ENCODE measurements at regions not wholly inside any gene's neighbourhood (a gene's known extent, or its start where the extent isn't known, plus 50 kb on each side); places are given as distances from the start of the nearest gene placed in this dataset.

DNA sequence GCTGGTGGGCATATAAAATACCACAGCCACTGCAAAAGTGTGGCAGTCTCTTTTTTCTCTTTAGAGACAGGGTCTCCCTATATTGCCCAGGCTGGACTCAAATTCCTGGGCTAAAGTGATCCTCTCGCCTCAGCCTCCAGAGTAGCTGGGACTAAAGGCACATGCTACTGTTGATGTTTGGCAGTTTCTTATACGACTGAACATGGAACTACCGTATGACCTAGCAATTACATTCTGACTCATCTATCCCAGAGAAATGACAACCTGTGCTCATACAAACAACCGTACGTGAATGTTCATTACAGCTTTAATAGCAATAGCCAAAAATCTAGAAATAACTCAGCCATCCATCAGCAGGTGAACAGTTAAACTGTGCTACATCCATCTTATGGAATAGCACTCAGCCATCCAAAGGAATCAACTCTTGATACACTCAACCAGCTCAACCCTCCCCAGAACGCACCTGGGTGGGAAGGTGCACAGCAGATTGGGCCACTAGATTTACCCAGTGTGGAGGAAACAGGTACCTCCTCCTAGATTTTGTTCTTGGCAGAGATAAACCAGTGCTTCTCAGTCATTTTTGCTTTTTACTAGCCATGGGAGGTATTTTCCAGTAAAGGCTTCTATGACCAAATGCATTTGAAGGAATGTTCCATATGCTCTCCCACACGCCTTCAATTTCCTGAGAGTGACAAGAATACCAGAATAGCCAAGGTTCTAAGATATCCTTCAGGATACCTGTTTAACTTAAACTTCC is 130.5 kb downstream of the MED15 start:
- no peak for DNase-seq (ENCODE audit: low spot score)

DNA sequence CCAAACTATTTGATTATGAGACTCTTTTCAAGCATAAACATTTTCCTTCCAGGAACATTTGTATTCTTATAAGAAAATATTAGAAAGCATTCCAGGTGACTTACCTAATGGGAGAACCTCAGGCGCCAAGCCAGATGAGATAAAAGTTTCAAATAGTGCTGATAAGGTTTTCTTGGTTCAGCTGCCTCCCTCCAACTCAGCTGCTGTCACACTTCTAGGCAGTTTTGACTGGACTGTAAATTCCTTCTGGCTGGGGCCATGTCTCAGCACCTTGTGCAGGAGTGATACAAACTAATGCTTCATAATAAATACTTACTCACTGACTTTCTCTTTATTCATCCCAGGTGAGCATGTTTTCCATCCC is 131.1 kb downstream of the MED15 start:
- no peak for DNase-seq (ENCODE audit: low spot score)

DNA sequence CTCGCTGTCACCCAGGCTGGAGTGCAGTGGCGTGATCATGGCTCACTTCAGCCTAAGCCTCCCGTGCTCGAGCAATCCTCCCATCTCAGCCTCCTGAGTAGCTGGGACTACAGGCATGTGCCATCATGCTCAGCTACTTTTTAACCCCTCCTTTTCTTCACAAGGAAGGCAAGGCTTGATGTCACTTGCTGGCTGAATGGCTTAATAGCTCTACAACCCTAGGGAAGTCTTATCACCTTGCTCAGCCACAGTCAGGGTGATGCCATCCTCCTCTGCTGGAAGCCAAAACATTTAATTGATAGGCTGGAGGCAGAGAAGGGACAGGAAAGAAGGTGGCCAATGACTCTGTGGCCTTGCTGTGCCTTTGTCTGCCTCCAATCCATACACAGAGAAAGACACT is 131.9 kb downstream of the MED15 start:
- DNase-seq (ENCODE audit: low spot score): no peak

DNA sequence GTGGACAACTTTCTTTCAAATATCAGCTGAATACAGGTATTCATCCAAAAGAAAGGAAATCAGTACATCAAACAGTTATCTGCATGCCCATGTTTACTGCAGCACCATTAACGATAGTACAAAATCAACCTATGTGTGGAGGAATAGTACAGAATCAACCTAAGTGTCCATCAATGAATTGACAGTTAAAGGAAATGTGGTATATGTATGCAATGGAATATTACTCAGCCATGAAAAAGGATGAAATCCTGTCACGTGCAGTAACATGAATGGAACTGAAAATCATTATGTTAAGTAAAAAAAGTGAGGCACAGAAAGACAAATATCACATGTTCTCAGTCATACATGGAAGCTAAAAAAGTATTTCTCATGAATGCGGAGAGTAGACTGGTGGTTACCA is 132.3 kb downstream of the MED15 start:
- no peak for DNase-seq (ENCODE audit: low spot score)

DNA sequence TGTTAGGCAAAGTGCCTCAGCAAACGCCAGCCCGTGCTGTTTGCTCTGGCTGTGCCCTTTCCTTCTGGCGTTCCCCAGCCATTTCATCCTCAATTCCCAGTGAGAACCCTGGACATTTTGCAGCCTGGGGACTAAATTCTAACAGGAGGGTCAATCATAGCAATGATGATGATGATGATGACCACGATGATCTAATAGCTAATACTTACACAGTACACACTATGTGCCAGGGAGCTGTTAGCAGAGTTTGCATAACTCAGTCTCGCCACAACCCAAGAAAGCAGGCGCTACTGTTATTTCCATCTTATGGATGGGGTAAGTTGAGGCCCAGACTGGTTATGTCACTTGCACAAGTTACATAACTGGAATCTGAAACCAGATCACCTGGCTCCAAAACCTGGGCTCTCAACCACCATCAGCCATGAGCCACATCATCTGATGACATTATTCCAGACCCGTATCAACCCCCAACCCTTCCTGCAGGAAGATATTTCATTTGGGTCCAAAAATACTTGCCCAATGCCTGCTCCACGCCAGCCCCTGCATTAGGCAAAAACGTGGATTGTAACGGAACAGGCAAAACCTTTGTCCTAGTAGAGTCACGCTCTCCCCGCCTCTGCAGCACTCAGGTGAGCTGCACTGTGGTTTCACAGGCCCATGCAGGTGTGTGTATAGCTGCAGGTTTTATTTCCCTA is 132.6 kb upstream of the SERPIND1 start:
- DNase-seq (ENCODE audit: low spot score): no peak

DNA sequence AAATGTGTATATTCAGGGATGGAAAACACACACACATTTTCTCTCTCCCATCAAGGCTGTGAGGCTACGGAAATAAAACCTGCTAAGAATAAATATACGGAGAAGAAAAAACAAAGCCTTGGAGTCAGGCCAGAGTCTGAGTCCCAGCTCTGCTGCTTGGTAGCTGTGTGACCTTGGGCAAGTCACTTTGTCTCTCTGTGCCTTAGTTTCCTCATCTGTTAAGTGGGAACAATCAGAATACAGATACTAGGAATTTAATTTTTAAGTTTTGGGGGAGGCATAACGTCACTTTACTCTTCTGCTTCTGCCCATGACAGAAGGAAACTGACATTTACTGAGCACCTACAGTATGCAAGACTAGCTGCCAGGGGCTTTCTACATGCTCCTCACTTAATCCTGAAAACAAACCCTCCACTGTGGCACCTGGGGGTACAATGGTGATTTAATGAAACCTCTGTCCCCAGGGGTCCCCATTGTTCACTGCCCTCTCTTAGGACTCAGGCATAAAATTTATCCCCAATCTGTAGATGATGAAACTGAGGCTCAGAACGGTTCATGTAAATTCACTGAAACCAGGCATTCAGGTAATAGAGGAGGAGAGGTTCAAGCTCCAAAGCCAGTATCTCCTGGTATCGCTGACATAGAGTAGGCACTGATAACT is 131.9 kb upstream of the SERPIND1 start:
- DNase-seq (ENCODE audit: low spot score): no peak

DNA sequence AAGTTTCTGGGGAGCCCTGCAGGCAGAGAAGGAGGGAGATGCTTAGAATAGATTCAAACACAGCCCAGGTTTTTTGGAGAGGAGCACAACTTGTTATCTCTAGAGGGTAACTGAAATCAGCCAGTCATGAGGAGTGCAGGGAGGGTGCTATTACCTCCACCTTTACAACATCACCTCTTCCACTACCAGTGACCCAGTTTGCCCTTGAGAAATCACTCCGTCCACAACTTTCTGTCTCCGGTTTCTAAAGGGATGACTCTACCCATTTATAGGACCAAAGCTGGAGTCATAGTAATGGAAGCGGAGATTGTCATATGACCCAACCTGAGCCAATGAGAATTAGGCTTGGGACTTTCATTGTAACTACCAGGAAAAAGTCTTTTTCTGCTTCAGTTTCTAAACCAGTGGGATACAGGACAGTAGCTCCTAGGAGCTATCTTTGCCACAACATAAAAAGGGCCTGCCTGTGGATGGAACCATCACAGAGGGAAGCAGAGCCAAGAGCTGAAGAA is 131.2 kb upstream of the SERPIND1 start:
- DNase-seq (ENCODE audit: low spot score): no peak

DNA sequence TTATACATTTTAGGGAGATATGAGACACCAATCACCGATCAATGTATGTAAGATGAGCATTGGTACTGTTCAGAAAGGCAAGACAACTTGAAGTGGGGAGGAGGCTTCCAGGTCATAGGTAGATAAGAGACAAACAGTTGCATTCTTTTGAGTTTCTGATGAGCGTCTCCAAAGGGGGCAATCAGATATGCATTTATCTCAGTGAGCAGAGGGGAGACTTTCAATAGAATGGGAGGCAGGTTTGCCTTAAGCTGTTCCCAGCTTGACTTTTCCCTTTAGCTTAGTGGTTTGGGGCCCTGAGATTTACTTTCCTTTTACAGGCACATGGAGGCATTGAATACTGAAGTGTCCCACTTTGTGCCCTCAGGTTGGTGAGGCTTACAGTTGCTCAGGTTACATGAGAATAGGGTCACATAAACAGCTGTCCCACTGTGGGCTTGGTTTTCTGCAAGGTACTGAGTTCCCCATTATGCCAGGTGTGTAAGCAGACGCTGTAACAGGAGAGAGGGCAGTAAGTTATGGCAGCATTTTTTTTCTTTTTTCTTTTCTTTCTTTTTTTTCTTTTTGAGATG is 129.8 kb upstream of the SERPIND1 start:
- no peak for DNase-seq (ENCODE audit: low spot score)

DNA sequence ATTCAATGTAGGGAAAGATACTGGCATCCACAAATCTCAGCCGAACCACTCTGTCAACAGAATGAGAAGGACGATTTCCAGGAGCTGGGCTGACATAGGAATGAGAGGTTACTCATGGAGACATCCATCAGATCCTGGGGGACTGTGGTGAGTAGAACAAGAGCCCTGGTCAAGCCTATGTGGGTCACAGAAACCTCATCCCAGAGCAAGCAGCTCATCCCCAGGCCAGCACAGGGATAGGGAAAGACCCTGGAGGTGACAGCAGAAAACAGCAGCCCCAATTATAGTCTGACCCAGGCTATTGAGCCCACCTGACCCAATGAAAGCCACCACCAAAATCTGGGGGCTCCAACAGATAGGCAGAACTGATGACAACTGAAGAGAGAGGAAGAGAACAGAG is 128.0 kb upstream of the SERPIND1 start:
- DNase-seq (ENCODE audit: low spot score): no peak

DNA sequence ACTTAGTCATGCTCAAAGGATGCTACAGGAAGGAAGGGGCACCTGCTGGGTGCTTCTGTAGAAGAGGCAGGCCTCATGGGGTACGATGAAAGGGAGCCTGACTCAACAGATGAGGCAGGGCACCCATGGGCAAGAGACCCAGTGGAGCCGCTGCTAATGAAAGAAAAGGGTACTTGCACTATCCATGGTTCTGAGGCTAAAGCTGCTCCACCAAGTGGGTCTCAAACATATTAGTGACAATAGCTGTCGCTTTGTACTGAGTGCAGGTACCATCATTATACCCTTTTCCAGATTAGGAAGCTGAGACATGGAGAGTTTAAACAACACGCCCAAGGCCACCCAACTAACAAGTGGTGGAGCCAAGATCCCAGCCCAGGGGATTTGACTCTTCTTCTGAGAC is 127.5 kb upstream of the SERPIND1 start:
- DNase-seq (ENCODE audit: low spot score): no peak

DNA sequence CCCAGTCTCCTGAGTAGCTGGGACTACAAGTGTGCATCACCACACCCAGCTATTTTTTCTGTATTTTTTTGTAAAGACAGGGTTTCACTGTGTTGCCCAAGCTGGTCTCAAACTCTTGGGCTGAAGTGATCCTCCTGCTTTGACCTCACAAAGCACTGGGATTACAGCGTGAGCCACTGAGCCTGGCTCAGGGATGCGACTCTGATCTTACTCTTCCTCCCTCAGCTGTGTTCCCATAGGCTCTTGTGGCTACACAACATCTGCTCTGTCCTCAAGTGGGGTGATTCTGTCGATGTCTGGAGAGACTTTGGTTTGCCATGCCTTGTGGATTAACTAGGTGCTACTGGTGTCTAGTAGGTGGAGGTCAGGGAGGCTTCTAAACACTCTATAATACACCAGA is 127.0 kb upstream of the SERPIND1 start:
- no peak for DNase-seq (ENCODE audit: low spot score)

DNA sequence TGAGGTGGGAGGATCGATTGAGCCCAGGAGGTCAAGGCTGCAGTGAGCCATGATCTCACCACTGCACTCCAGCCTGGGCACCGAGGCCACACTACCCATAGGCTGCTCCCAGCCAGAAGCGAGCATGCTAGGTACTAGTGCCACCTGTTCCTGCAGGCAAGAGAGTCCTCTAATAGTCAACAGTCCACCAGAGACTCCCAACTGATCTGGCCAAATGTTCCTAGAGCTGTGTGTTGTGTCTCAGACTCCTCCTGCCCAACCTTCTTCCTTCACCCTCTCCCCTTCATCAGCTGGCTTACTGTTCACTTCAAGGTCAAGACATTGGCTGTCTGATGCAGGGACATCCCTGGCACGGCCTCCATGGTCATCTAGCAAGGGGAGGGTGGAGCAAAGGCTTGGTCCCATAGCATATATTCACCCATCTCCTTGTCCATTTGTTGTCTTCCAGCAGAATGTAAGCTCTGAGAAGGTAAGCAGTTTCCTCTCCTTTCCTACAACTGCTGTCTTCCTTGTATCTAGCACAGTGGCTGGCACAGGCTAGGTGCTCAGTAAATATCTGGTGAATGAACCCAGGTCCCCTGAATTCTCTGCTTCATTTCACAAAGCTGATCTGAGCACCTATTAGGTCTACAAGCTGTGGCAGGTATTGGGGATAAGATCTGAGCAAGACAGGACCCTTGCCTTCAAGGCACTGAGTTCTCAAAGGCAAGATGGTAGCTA is 126.2 kb upstream of the SERPIND1 start:
- DNase-seq (ENCODE audit: low spot score): no peak

DNA sequence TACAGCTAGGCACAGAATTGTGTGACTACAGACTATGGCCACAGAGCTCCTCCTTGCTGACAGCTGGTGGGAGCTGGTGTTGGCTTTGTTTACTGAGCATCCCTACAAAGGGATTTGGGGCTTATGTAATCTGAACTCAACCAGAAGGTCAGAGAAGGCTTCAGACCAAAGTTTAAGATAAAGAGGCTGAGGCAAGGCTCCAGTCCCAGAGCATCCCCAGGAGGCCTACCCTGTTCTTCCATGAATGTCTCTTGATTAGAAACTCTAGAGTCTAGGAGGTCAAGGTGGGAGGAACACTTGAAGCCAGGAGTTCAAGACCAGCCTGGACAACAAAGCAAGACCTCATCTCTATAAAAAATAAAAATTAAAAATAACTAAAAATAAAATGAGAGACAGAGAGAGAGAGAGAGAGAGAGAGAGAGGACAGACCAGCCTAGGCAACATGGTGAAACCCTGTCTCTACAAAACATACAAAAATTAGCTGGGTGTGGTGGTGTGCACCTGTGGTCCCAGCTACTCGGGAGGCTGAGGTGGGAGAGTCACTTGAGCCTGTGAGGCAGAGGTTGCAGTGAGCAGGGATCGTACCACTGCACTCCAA is 125.5 kb upstream of the SERPIND1 start:
- no peak for DNase-seq (ENCODE audit: low spot score)

DNA sequence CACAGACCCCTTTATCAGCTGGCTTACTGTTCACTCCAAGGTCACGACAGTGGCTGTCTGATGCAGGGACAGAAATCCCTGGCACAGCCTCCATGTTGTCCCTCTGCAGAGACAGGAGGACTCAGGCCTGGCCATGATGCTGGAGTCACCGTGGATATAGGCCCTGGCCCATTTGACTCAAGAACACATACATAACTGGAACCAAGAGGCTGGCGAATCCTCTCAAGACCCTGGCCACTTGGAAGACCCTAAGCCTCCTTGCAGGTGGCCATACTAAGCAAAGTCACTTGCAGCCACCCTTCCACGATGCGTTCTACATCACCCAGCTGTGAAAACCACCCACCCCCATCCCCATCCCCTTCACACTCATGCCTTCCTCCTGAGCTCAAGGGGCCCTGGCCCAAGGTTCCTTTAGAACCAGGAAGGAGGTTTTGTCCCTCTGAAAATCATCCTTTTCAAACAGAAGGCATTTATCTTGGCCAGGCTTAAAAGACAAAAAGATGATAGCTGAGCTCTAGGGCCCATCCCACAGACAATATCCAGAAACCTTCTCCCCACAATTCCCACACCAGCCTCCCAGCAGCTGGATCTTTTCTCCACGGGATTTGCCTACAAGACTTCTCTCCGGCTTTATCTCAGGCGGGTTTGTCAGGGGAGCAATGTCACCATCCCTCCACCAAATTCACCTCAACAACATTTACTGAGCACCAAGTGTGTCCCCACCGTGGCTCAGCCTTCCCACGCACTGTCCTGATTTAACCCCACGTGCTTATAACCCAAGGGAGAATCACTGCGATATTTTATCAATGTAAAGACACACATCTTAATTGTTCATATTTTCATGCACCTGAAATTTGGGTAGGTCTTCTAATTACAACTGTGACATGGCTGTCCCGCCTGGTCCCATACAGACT is 123.4 kb upstream of the SERPIND1 start:
- no peak for DNase-seq (ENCODE audit: low spot score)

DNA sequence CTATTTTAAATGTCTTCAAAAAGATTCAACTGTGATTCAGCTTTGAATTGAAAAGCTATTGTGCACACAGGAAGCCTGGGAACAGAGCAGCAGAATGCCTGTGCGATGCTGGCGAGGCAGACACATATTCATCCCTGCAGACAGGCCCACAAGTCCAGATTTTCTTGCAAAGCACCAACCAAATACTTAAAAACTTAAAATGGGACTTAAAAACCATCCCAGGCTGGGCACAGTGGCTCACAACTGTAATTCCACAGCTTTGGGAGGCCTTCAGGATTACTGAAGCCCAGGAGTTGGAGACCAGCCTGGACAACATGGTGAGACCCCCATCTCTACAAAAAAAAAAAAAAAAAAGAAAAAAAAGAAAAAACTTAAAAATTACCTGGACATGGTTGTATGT is 122.6 kb upstream of the SERPIND1 start:
- DNase-seq (ENCODE audit: low spot score): no peak

DNA sequence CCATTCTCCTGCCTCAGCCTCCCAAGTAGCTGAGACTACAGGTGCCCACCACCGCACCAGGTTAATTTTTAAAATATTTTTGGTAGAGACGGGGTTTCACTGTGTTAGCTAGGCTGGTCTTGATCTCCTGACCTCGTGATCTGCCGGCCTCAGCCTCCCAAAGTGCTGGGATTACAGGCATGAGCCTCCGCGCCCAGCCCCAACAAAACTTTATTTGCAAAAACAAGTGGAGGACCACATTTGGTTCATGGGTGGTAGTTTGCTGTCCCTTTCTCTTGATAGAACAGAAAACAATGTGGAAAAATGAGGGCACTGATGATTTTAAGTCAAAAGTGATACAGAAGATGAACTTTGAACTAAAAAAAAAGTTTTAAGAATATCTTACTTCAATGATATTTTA is 121.8 kb upstream of the SERPIND1 start:
- no peak for DNase-seq (ENCODE audit: low spot score)

DNA sequence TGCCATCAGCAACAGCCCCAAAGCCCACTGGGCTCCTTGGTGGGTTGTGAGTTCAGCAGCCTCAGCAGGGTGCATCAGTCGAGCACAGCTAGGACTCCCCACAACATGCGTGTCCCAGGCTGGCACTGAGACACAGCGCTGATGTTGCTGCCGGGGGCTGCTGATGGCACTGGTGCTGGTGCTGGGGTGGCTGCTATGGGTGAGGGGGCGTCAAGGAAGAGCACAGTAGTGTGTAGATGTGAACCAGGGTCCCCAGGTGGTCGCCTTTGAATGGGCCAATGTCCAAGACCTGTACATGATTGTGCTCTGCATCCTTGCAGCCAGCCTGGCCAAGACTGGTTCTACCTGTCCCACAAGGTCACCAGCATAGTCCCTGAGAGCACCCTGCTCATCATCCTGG is 121.3 kb upstream of the SERPIND1 start:
- no peak for DNase-seq (ENCODE audit: low spot score)

DNA sequence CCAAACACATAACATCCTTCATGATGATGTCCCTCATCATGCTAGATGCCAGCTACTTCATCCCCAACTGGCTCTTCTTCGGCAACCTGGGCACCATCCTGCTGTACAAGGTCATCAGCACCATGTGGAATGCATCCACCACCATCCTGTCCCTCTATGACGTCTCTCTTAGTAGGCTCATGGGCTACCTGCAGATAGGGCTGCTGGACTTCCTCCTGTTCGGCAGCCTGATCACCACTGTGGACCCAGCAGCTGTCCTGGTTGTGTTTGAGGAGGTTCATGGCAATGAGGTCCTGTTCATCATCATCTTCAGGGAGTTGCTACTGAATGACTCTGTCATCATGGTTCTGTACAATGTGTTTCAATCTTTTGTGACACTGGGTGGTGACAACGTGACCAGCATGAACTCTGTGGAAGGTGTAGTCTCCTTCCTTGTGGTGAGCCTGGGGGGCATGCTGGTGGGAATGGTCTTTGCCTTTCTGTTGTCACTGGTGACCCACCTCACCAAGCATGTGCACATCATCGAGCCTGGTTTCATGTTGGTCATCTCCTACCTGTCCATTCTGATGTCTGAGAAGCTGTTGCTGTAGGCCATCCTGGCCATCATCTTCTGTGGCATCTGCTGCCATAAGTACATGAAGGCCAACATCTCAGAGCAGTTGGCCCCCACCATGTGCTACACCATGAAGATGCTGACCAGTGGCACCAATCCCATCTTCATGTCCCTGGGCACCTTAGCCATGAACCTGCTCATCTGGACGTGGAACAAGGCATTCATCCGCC is 120.7 kb upstream of the SERPIND1 start:
- DNase-seq (ENCODE audit: low spot score): no peak

DNA sequence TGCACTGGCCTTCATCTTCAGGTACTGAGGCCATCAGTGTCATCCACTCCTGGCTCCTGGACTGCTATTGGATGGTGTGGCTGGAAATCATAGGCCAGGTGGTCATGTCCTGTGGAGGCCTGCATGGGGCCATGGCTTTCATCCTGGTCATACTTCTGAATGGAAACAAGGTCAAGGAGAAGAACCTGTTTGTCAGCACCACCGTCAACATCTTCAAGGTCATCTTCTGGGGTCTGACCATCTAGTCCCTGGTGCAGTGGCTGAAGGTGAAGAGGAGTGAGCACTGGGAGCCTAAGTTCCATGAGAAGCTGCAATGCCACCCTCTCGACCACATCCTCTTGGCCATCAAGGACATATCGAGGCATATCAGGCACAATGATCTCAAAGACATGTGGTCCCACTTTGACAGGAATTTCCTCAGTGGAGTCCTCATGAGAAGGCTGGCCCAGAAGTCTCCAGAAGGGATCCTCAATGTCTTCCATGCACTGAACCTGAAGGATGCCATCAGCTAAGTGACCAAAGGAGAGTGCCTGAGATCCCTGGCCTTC is 120.0 kb upstream of the SERPIND1 start:
- no peak for DNase-seq (ENCODE audit: low spot score)
